ENCODE measurements at regions not wholly inside any gene's neighbourhood (a gene's known extent, or its start where the extent isn't known, plus 50 kb on each side); places are given as distances from the start of the nearest gene placed in this dataset.

GRCh38 chr10:91126471-91126870 lies 94.0 kb upstream of the PCGF5 start:
- no peaks in the 10 kb centered on the region for H3K27me3 ChIP-seq
- H3K4me3 ChIP-seq, result no peak overlapping the region
- no peaks in the 10 kb centered on the region for H3K9me3 ChIP-seq
- no peaks in the 10 kb centered on the region for H3K4me1 ChIP-seq
- TF ChIP-seq CTCF (IDR thresholded peaks at IDR 0.05), result no peak
- no peak for TF ChIP-seq POLR2A (IDR thresholded peaks at IDR 0.05)
- no peak for TF ChIP-seq POLR2AphosphoS5 (IDR thresholded peaks at IDR 0.05; ENCODE audit: insufficient read depth in 1 of 2, low read depth in 1 of 2)
- no peaks in the 10 kb centered on the region for H3K36me3 ChIP-seq
- DNase-seq (ENCODE audit: extremely low spot score in 2 of 2), result no peak
- intact Hi-C loops (cut with DNase I), result no loop called here
- H3K27ac ChIP-seq, result no peak overlapping the region

GRCh38 chr10:91127341-91128082 lies 93.0 kb upstream of the PCGF5 start:
- Histone ChIP-seq H3K27me3 (no peaks in the 10 kb centered on the region), H3K9me3 (no peaks in the 10 kb centered on the region), H3K36me3 (no peaks in the 10 kb centered on the region), H3K4me3 (no peak overlapping the region), H3K4me1 (no peaks in the 10 kb centered on the region), H3K27ac (no peak overlapping the region)
- DNase-seq (ENCODE audit: extremely low spot score in 2 of 2), result no peak
- TF ChIP-seq CTCF (IDR thresholded peaks at IDR 0.05), result no peak
- TF ChIP-seq POLR2AphosphoS5 (IDR thresholded peaks at IDR 0.05; ENCODE audit: insufficient read depth in 1 of 2, low read depth in 1 of 2), result no peak
- TF ChIP-seq POLR2A (IDR thresholded peaks at IDR 0.05), result no peak
- intact Hi-C loops (cut with DNase I), result no loop called here

GRCh38 chr10:91135113-91135512 lies 85.3 kb upstream of the PCGF5 start:
- Histone ChIP-seq H3K4me1 (no peaks in the 10 kb centered on the region), H3K36me3 (no peaks in the 10 kb centered on the region), H3K27ac (no peak overlapping the region), H3K9me3 (no peaks in the 10 kb centered on the region), H3K27me3 (no peaks in the 10 kb centered on the region), H3K4me3 (no peak overlapping the region)
- TF ChIP-seq POLR2A (IDR thresholded peaks at IDR 0.05) (no peak), CTCF (IDR thresholded peaks at IDR 0.05) (no peak), POLR2AphosphoS5 (IDR thresholded peaks at IDR 0.05; ENCODE audit: insufficient read depth in 1 of 2, low read depth in 1 of 2) (no peak)
- intact Hi-C loops (cut with DNase I), result no loop called here
- DNase-seq (ENCODE audit: extremely low spot score in 2 of 2), result no peak

- no peaks in the 10 kb centered on the region for H3K4me1 ChIP-seq
- H3K27me3 ChIP-seq, result no peaks in the 10 kb centered on the region
- no peak for TF ChIP-seq POLR2A (IDR thresholded peaks at IDR 0.05)
- no peak for TF ChIP-seq CTCF (IDR thresholded peaks at IDR 0.05)
- TF ChIP-seq POLR2AphosphoS5 (IDR thresholded peaks at IDR 0.05; ENCODE audit: insufficient read depth in 1 of 2, low read depth in 1 of 2), result no peak
- H3K36me3 ChIP-seq, result no peaks in the 10 kb centered on the region
- no peak overlapping the region for H3K27ac ChIP-seq
- no peak for DNase-seq (ENCODE audit: extremely low spot score in 2 of 2)
- H3K9me3 ChIP-seq, result no peaks in the 10 kb centered on the region
- no peak overlapping the region for H3K4me3 ChIP-seq
- intact Hi-C loops (cut with DNase I), result no loop called here
These were observed 83.3 kb upstream of the PCGF5 start for GRCh38 chr10:91137011-91137643.

- Histone ChIP-seq H3K4me1 (no peaks in the 10 kb centered on the region), H3K4me3 (no peak overlapping the region), H3K9me3 (no peaks in the 10 kb centered on the region), H3K27ac (no peak overlapping the region), H3K27me3 (no peaks in the 10 kb centered on the region), H3K36me3 (no peaks in the 10 kb centered on the region)
- intact Hi-C loops (cut with DNase I), result no loop called here
- no peak for DNase-seq (ENCODE audit: extremely low spot score in 2 of 2)
- no peak for TF ChIP-seq POLR2AphosphoS5 (IDR thresholded peaks at IDR 0.05; ENCODE audit: insufficient read depth in 1 of 2, low read depth in 1 of 2)
- no peak for TF ChIP-seq POLR2A (IDR thresholded peaks at IDR 0.05)
- TF ChIP-seq CTCF (IDR thresholded peaks at IDR 0.05), result no peak
These were observed 82.6 kb upstream of the PCGF5 start for GRCh38 chr10:91137822-91138221.

All from vagina (tissue), 2 donors.